MM.1S (cell line): ENCODE measurements at regions not wholly inside any gene's neighbourhood (a gene's known extent, or its start where the extent isn't known, plus 50 kb on each side); places are given as distances from the start of the nearest gene placed in this dataset.

Experiments
- DNase-seq: peaks from one replicate; pipeline ENCODE4 v3.0.0-alpha.2; 2015
- H2AFZ ChIP-seq: fragments of 300-600 bp; sonication (generic); 2 replicates; pipeline ENCODE4 v1.6.0; 2016; ENCODE audit warnings: antibody characterized with exemption, low read length
- H3F3A ChIP-seq: fragments of 300-600 bp; sonication (generic); 2 replicates; pipeline ENCODE4 v1.6.1; 2016; ENCODE audit warnings: mild to moderate bottlenecking, antibody characterized with exemption, low read length, moderate library complexity, mixed read lengths; ENCODE audit not compliant: insufficient read depth
- H3K27ac ChIP-seq: fragments of 300-600 bp; sonication (generic); 2 replicates; pipeline ENCODE4 v1.5.1; 2016; ENCODE audit warnings: mild to moderate bottlenecking, low read length
- H3K27me3 ChIP-seq: fragments of 300-600 bp; sonication (generic); replicated peaks from 2 replicates; pipeline ENCODE4 v1.6.0; 2016; ENCODE audit warnings: low read length; ENCODE audit not compliant: insufficient read depth
- H3K36me3 ChIP-seq: fragments of 300-600 bp; sonication (generic); replicated peaks from 2 replicates; pipeline ENCODE4 v1.6.1; 2016; ENCODE audit warnings: mild to moderate bottlenecking, low read length, mixed read lengths; ENCODE audit not compliant: insufficient read depth
- H3K4me1 ChIP-seq: fragments of 300-600 bp; sonication (generic); 2 replicates; pipeline ENCODE4 v1.6.1; 2016; ENCODE audit warnings: low read length, mixed read lengths
- H3K4me2 ChIP-seq: fragments of 300-600 bp; sonication (generic); 2 replicates; pipeline ENCODE4 v1.6.0; 2016; ENCODE audit warnings: low read depth, low read length
- H3K4me3 ChIP-seq: fragments of 300-600 bp; sonication (generic); 2 replicates; pipeline ENCODE4 v1.5.1; 2016; ENCODE audit warnings: low read length, mixed read lengths
- H3K79me2 ChIP-seq: fragments of 300-600 bp; sonication (generic); 2 replicates; pipeline ENCODE4 v1.6.1; 2016; ENCODE audit warnings: mixed run types, low read length, mixed read lengths
- H3K9ac ChIP-seq: fragments of 300-600 bp; sonication (generic); 2 replicates; pipeline ENCODE4 v1.6.1; 2016; ENCODE audit warnings: low read length, mixed read lengths
- H3K9me2 ChIP-seq: fragments of 300-600 bp; sonication (generic); replicated peaks from 2 replicates; pipeline ENCODE4 v1.6.1; 2016; ENCODE audit warnings: mild to moderate bottlenecking, low read length, mixed read lengths; ENCODE audit not compliant: insufficient read depth
- H3K9me3 ChIP-seq: fragments of 300-600 bp; sonication (generic); replicated peaks from 2 replicates; pipeline ENCODE4 v1.6.1; 2016; ENCODE audit warnings: mild to moderate bottlenecking, low read length, mixed read lengths; ENCODE audit not compliant: insufficient read depth
- H4K20me1 ChIP-seq: fragments of 300-600 bp; sonication (generic); 2 replicates; pipeline ENCODE4 v1.6.1; 2016; ENCODE audit warnings: mild to moderate bottlenecking, low read length, moderate library complexity, mixed read lengths; ENCODE audit not compliant: insufficient read depth
- EZH2 ChIP-seq: fragments of 300-600 bp; sonication (generic); optimal IDR thresholded peaks from 2 replicates; pipeline ENCODE3; 2017; ENCODE audit warnings: low read depth, mild to moderate bottlenecking, antibody characterized with exemption, low read length, mixed read lengths
- EZH2phosphoT487 ChIP-seq: fragments of 300-600 bp; sonication (generic); IDR thresholded peaks from 2 replicates; pipeline ENCODE4 v1.6.1; 2018; ENCODE audit warnings: antibody characterized with exemption, low read length
- TF ChIP-seq, protein P1 (sequence below): fragments of 300-600 bp; sonication (generic); IDR thresholded peaks from 2 replicates; pipeline ENCODE4 v1.5.1; 2016; ENCODE audit warnings: antibody characterized with exemption, low read length, mixed read lengths

DNA sequence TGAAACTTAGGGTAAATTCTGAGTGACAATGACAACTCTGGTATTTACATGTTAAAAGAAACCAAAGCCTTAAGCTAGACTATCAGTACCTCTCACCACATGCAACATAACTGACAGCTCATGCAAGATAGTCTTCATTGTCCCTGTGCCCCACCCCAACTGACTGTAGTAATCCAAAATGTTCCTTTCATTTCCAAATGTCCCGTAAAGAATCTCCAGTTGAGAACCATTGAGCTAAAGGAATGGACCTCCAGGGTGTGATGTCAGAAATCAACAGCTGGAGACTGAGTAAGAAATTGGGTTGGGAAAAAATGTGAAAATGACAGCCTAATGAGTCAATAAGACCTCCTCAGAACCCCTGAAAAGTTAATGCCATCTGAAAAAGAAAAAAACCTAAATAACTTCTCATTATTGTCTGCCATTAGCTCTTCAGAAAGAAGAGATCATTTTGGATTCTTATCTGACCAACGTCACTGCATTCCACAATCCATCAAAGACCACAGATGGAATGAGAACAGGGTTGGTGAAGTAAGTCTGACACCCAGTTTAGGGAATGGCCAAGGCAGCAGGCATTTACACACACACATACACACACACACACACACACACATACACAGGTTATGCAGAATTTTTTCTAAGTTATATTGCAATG lies 51.7 kb upstream of the ACVR2A start:
- H3K36me3 ChIP-seq = no peaks in the 10 kb centered on the region
- H2AFZ ChIP-seq = no peak overlapping the region
- no peaks in the 10 kb centered on the region for H3K9me3 ChIP-seq
- H3K79me2 ChIP-seq = no peaks in the 10 kb centered on the region
- no peak overlapping the region for H3K9ac ChIP-seq
- H3K27ac ChIP-seq = no peak overlapping the region
- no peak for DNase-seq
- no peaks in the 10 kb centered on the region for H3K9me2 ChIP-seq
- TF ChIP-seq, protein P1, sequence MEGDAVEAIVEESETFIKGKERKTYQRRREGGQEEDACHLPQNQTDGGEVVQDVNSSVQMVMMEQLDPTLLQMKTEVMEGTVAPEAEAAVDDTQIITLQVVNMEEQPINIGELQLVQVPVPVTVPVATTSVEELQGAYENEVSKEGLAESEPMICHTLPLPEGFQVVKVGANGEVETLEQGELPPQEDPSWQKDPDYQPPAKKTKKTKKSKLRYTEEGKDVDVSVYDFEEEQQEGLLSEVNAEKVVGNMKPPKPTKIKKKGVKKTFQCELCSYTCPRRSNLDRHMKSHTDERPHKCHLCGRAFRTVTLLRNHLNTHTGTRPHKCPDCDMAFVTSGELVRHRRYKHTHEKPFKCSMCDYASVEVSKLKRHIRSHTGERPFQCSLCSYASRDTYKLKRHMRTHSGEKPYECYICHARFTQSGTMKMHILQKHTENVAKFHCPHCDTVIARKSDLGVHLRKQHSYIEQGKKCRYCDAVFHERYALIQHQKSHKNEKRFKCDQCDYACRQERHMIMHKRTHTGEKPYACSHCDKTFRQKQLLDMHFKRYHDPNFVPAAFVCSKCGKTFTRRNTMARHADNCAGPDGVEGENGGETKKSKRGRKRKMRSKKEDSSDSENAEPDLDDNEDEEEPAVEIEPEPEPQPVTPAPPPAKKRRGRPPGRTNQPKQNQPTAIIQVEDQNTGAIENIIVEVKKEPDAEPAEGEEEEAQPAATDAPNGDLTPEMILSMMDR = no peak
- TF ChIP-seq EZH2phosphoT487 = no peak
- TF ChIP-seq EZH2 = no peak
- H3K4me1 ChIP-seq = no peaks in the 10 kb centered on the region
- no peaks in the 10 kb centered on the region for H4K20me1 ChIP-seq
- no peak overlapping the region for H3K4me3 ChIP-seq
- no peaks in the 10 kb centered on the region for H3F3A ChIP-seq
- no peak overlapping the region for H3K4me2 ChIP-seq
- no peaks in the 10 kb centered on the region for H3K27me3 ChIP-seq

DNA sequence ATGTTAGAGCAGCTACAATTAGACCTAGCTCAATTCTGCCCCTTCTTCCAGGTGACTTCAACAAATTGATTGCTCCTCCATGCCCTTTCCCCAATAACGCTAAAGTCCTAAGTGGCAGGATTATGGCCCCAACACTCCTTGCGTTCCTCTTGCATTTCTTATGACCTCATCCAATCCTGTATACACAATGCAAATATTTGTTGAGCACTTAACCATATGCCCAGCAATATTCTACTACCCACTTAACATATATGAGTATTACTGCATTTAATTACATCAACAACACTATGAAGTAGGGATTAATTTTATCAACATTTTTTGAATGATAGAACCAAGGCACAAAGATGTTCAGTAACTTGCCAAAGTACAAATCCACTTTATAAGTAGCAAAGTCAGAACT lies 54.2 kb upstream of the ACVR2A start:
- Histone ChIP-seq H3F3A (no peaks in the 10 kb centered on the region), H2AFZ (no peak overlapping the region), H3K27me3 (no peaks in the 10 kb centered on the region), H3K4me1 (no peaks in the 10 kb centered on the region), H3K4me3 (no peak overlapping the region), H3K9ac (no peak overlapping the region), H3K4me2 (no peak overlapping the region), H3K36me3 (no peaks in the 10 kb centered on the region), H3K9me3 (no peaks in the 10 kb centered on the region), H3K79me2 (no peaks in the 10 kb centered on the region), H4K20me1 (no peaks in the 10 kb centered on the region), H3K9me2 (no peaks in the 10 kb centered on the region), H3K27ac (no peak overlapping the region)
- no peak for TF ChIP-seq EZH2phosphoT487
- DNase-seq = no peak

DNA sequence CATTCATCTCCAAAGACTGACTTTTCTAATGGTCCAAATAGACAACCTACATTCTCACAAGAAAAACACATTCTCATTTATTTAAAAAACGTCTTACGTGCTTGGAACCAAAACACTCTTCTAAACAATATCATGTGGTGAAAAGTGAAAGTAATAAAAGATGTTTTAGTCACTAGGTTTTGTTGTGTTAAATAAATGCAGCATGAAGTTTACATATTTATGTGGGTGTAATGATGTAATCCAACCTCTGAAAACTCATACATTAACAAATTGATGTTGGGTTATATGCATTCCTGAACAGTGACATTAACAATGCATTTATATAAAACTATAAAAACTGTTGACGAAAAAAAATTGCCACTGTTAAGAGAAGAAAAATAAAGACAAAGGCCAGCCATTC lies 55.1 kb upstream of the ACVR2A start:
- Histone ChIP-seq H4K20me1 (no peaks in the 10 kb centered on the region), H3K36me3 (no peaks in the 10 kb centered on the region), H3K27ac (no peak overlapping the region), H3K4me3 (no peak overlapping the region), H2AFZ (no peak overlapping the region), H3K4me1 (no peaks in the 10 kb centered on the region), H3K79me2 (no peaks in the 10 kb centered on the region), H3F3A (no peaks in the 10 kb centered on the region), H3K9me2 (no peaks in the 10 kb centered on the region), H3K9ac (no peak overlapping the region), H3K27me3 (no peaks in the 10 kb centered on the region), H3K9me3 (no peaks in the 10 kb centered on the region), H3K4me2 (no peak overlapping the region)
- DNase-seq = no peak
- TF ChIP-seq, protein P1 = no peak
- TF ChIP-seq EZH2 (no peak), EZH2phosphoT487 (no peak)

DNA sequence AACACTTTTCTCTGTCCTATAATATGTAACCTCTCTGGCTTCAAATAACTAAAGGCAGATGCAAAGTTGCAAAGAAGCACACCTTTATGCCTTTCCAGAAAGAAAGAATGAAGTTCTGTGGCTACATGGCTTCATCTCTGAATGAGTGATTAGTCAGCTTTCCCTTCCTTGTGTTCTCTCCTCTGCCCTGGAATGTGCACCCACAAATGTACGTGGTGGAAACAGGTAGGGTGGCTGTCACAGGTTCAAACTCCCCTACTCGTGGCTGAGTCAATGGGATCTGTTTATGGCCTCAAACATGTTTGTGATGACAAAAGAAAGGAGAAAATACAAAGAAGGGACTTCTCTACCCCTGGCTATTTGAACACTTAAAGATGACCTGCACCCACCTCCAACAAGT lies 55.5 kb upstream of the ACVR2A start:
- H4K20me1 ChIP-seq = no peaks in the 10 kb centered on the region
- H3F3A ChIP-seq = no peaks in the 10 kb centered on the region
- H3K4me2 ChIP-seq = no peak overlapping the region
- no peaks in the 10 kb centered on the region for H3K79me2 ChIP-seq
- no peaks in the 10 kb centered on the region for H3K36me3 ChIP-seq
- H3K4me1 ChIP-seq = no peaks in the 10 kb centered on the region
- no peak overlapping the region for H3K4me3 ChIP-seq
- H3K9me2 ChIP-seq = no peaks in the 10 kb centered on the region
- DNase-seq = no peak
- H3K27ac ChIP-seq = no peak overlapping the region
- no peaks in the 10 kb centered on the region for H3K9me3 ChIP-seq
- no peak overlapping the region for H3K9ac ChIP-seq
- no peaks in the 10 kb centered on the region for H3K27me3 ChIP-seq
- TF ChIP-seq EZH2phosphoT487 (no peak), EZH2 (no peak)
- TF ChIP-seq, protein P1 = no peak
- no peak overlapping the region for H2AFZ ChIP-seq
